Large intestine (tissue), 3 donors: ENCODE measurements at regions not wholly inside any gene's neighbourhood (a gene's known extent, or its start where the extent isn't known, plus 50 kb on each side); places are given as distances from the start of the nearest gene placed in this dataset.

Experiments used
- DNase-seq, 2 donors: peaks; one replicate each; pipeline versions ENCODE4 v3.0.0 to v3.0.0-alpha.2; 2013
- H3K27ac ChIP-seq: one replicate; pipeline ENCODE4 v1.5.1; 2013; ENCODE audit warnings: low read length
- H3K27me3 ChIP-seq: 2 replicates; pipeline ENCODE4 v1.6.1; 2013; ENCODE audit warnings: low read length; ENCODE audit not compliant: control insufficient read depth, insufficient read depth
- H3K36me3 ChIP-seq: 2 replicates; pipeline ENCODE4 v1.6.1; 2013; ENCODE audit warnings: low read length; ENCODE audit not compliant: control insufficient read depth, insufficient read depth
- H3K4me1 ChIP-seq: one replicate; pipeline ENCODE4 v1.6.1; 2013; ENCODE audit warnings: low read length; ENCODE audit not compliant: control insufficient read depth, insufficient read depth
- H3K4me3 ChIP-seq: one replicate; pipeline ENCODE4 v1.5.1; 2013; ENCODE audit warnings: low read length
- H3K9me3 ChIP-seq: one replicate; pipeline ENCODE4 v1.6.1; 2013; ENCODE audit warnings: mild to moderate bottlenecking, low read depth, low read length, moderate library complexity; ENCODE audit not compliant: control insufficient read depth
- WGBS: methylation state at CpG from one replicate; pipeline ENCODE4 v1.1.5; 2013; ENCODE audit warnings: low lambda C conversion rate; ENCODE audit not compliant: insufficient coverage; 5-methylcytosine and 5-hydroxymethylcytosine counted together

- no peak overlapping the region for H3K27ac ChIP-seq
- no peaks in the 10 kb centered on the region for H3K36me3 ChIP-seq
- H3K27me3 ChIP-seq, result no peaks in the 10 kb centered on the region
- no peaks in the 10 kb centered on the region for H3K4me1 ChIP-seq
- WGBS, result 100% methylated on average over 2 of the region's 8 CpGs
- no peaks in the 10 kb centered on the region for H3K9me3 ChIP-seq
- no peak for DNase-seq
- H3K4me3 ChIP-seq, result no peak overlapping the region
Measured at GRCh38 chr9:108078375-108078774, 588.8 kb upstream of the KLF4 start.

DNA sequence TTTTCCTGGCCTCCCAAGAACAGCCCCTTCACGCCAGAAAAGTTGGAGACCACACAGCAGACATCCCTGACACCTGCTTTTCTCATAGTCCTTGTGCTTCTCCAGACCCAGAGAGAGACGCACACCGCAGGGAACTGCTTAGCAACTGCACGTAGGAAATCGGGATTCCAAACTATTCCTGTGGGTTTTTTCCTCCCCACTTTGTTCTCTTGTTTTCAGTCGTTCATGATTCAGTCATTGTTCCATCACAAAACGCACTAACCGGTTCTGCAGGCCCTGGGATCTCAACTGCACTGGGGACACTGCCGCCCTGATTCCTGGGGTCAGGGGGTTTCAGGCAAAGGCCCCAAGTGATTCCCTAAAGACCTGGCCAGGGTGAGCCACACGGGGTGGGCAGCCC is 588.0 kb upstream of the KLF4 start:
- no peaks in the 10 kb centered on the region for H3K9me3 ChIP-seq
- no CpG with 5 or more reads among the region's 10 CpGs for WGBS
- no peaks in the 10 kb centered on the region for H3K4me1 ChIP-seq
- no peaks in the 10 kb centered on the region for H3K36me3 ChIP-seq
- no peak overlapping the region for H3K4me3 ChIP-seq
- no peak for DNase-seq
- H3K27ac ChIP-seq, result no peak overlapping the region
- H3K27me3 ChIP-seq, result no peaks in the 10 kb centered on the region

DNA sequence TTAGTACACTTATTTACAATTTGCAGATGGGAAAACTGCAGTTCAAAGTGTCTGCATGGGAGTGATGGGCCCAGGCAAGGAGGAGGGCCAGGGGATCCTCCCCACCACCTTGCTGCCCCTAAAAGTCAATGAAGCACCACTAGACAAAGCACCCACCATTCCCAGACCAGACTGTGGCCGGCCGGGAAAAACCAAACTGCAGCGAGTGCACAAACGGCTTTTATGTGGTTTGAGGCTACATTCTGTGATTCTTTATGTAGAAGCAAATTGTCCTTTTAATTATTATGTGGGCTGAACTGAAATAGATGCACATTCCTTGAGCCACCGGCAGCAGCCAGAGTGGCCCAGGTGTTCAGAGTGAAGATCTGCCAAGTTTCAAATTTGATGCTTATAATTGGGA is 585.3 kb upstream of the KLF4 start:
- H3K4me3 ChIP-seq, result no peak overlapping the region
- whole genome bisulfite sequencing, result no CpG with 5 or more reads among the region's 5 CpGs

GRCh38 chr9:108073823-108074222 is 584.3 kb upstream of the KLF4 start:
- WGBS, result 67% methylated on average over 1 of the region's 6 CpGs
- no peaks in the 10 kb centered on the region for H3K9me3 ChIP-seq
- H3K4me3 ChIP-seq, result no peak overlapping the region
- DNase-seq, result no peak
- no peaks in the 10 kb centered on the region for H3K4me1 ChIP-seq
- H3K27me3 ChIP-seq, result no peaks in the 10 kb centered on the region
- H3K27ac ChIP-seq, result no peak overlapping the region
- no peaks in the 10 kb centered on the region for H3K36me3 ChIP-seq

More for the DNA sequence above, 585.3 kb upstream of the KLF4 start:
- no peaks in the 10 kb centered on the region for H3K27me3 ChIP-seq
- no peak overlapping the region for H3K27ac ChIP-seq
- H3K4me1 ChIP-seq, result no peaks in the 10 kb centered on the region
- H3K9me3 ChIP-seq, result no peaks in the 10 kb centered on the region
- DNase-seq, result no peak
- H3K36me3 ChIP-seq, result no peaks in the 10 kb centered on the region

GRCh38 chr9:108072740-108073139 is 583.2 kb upstream of the KLF4 start:
- H3K27ac ChIP-seq, result no peak overlapping the region
- no peaks in the 10 kb centered on the region for H3K36me3 ChIP-seq
- H3K4me1 ChIP-seq, result no peaks in the 10 kb centered on the region
- H3K27me3 ChIP-seq, result no peaks in the 10 kb centered on the region
- WGBS, result no CpG with 5 or more reads among the region's 6 CpGs
- no peak for DNase-seq
- no peak overlapping the region for H3K4me3 ChIP-seq
- no peaks in the 10 kb centered on the region for H3K9me3 ChIP-seq

DNA sequence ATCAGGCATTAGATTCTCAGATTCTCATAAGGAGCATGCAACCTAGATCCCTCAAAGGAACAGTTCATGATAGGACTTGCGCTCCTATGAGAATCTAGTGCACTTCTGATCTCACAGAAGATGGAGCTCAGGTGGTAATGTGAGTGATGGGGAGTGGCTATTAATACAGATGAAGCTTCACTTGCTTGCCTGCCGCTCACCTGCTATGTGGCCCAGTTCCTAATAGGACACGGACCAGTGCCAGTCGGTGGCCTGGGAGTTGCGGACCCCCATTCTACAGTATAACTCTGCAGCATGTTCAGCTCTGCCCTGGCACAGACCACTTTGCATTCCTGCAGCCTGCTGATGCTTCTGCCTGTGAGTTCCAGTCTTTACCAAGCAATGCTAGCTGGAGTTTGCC is 581.3 kb upstream of the KLF4 start:
- H3K4me3 ChIP-seq, result no peak overlapping the region
- H3K9me3 ChIP-seq, result no peaks in the 10 kb centered on the region
- no peaks in the 10 kb centered on the region for H3K36me3 ChIP-seq
- no CpG with 5 or more reads among the region's 5 CpGs for WGBS
- H3K27ac ChIP-seq, result no peak overlapping the region
- no peaks in the 10 kb centered on the region for H3K27me3 ChIP-seq
- no peak for DNase-seq
- no peaks in the 10 kb centered on the region for H3K4me1 ChIP-seq

- Histone ChIP-seq H3K27me3 (no peaks in the 10 kb centered on the region), H3K27ac (no peak overlapping the region), H3K4me3 (no peak overlapping the region), H3K4me1 (no peaks in the 10 kb centered on the region), H3K9me3 (no peaks in the 10 kb centered on the region), H3K36me3 (no peaks in the 10 kb centered on the region)
- no peak for DNase-seq
- WGBS, result no CpG with 5 or more reads among the region's 1 CpG
Measured at GRCh38 chr9:108069991-108070390, 580.4 kb upstream of the KLF4 start.

DNA sequence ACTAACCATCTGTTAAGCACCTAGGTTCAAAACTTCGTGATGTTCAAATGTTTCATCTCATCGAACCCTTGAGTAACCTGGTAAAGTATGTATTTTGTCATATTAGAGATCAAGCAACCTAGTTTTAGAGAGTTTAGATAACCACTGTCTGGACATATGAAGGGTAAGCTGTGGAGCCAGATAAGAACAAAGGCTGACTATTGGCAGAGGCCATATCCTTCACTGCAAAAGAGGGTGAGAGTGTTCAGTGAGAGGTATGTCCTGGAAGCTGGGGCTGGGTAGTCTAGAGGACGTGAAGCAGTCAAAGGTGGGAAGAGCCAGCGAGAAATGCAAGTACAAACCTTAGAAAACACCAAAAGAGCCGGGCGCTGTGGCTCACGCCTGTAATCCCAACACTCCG is 573.1 kb upstream of the KLF4 start:
- 97% methylated on average over 6 of the region's 8 CpGs for WGBS
- no peaks in the 10 kb centered on the region for H3K9me3 ChIP-seq
- H3K4me3 ChIP-seq, result no peak overlapping the region
- no peak overlapping the region for H3K27ac ChIP-seq
- H3K4me1 ChIP-seq, result no peaks in the 10 kb centered on the region
- no peak for DNase-seq
- no peaks in the 10 kb centered on the region for H3K36me3 ChIP-seq
- no peaks in the 10 kb centered on the region for H3K27me3 ChIP-seq

GRCh38 chr9:108060175-108060574 is 570.6 kb upstream of the KLF4 start:
- no peaks in the 10 kb centered on the region for H3K36me3 ChIP-seq
- H3K27ac ChIP-seq, result no peak overlapping the region
- H3K9me3 ChIP-seq, result no peaks in the 10 kb centered on the region
- no peak for DNase-seq
- H3K27me3 ChIP-seq, result no peaks in the 10 kb centered on the region
- no peaks in the 10 kb centered on the region for H3K4me1 ChIP-seq
- no peak overlapping the region for H3K4me3 ChIP-seq
- no CpG with 5 or more reads among the region's 5 CpGs for WGBS

GRCh38 chr9:108058135-108058814 is 568.7 kb upstream of the KLF4 start:
- Histone ChIP-seq H3K36me3 (no peaks in the 10 kb centered on the region), H3K27me3 (no peaks in the 10 kb centered on the region), H3K9me3 (no peaks in the 10 kb centered on the region), H3K4me1 (peaks cover 3% of the 10 kb centered on the region), H3K27ac (no peak overlapping the region), H3K4me3 (no peak overlapping the region)
- WGBS, result no CpG with 5 or more reads among the region's 6 CpGs
- no peak for DNase-seq

DNA sequence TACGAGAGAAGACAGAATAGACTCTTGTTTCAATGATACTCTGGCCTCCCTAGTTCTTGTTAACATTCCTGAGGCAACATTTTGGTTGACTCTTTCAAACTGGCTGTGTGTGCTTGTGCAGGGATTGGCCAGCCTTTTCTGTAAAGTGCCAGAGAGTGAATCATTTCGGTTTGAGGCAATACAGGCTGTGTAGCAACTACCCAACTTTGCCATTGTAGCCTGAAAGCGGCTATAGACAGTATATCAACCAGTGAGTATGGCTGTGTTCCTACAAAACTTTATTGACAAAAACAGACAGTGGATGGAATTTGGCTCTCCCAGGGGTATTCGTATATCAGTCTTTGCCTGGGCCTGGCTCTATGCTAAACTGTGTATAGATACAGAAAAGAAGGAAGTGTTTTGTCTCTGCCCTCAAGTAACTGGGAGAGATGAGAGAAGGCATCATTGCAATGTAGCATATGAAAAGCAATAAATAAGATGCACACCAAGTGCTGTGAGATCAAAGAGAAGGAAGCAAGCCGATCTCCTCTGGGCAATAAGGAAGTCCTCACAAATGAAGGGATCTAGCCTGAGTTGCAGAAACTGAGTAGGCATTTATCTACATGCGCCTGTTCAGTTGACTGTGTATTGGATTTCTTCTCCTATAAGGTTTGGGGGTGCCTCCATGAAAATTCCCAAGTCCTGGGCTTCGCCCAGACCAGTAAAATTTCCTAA is 568.0 kb upstream of the KLF4 start:
- H3K27me3 ChIP-seq, result no peaks in the 10 kb centered on the region
- no CpG with 5 or more reads among the region's 7 CpGs for WGBS
- no peaks in the 10 kb centered on the region for H3K9me3 ChIP-seq
- no peak overlapping the region for H3K4me3 ChIP-seq
- H3K4me1 ChIP-seq, result peaks cover 6% of the 10 kb centered on the region
- H3K27ac ChIP-seq, result no peak overlapping the region
- DNase-seq, result no peak
- no peaks in the 10 kb centered on the region for H3K36me3 ChIP-seq
